ENCODE measurements at regions not wholly inside any gene's neighbourhood (a gene's known extent, or its start where the extent isn't known, plus 50 kb on each side); places are given as distances from the start of the nearest gene placed in this dataset.

- intact Hi-C loops (cut with DNase I): no loop called here
- H3K4me3 ChIP-seq: no peak overlapping the region
- no peaks in the 10 kb centered on the region for H3K9me3 ChIP-seq
- no peaks in the 10 kb centered on the region for H3K4me1 ChIP-seq
- no peak for DNase-seq (ENCODE audit: extremely low spot score in 2 of 2)
- TF ChIP-seq, protein P1, sequence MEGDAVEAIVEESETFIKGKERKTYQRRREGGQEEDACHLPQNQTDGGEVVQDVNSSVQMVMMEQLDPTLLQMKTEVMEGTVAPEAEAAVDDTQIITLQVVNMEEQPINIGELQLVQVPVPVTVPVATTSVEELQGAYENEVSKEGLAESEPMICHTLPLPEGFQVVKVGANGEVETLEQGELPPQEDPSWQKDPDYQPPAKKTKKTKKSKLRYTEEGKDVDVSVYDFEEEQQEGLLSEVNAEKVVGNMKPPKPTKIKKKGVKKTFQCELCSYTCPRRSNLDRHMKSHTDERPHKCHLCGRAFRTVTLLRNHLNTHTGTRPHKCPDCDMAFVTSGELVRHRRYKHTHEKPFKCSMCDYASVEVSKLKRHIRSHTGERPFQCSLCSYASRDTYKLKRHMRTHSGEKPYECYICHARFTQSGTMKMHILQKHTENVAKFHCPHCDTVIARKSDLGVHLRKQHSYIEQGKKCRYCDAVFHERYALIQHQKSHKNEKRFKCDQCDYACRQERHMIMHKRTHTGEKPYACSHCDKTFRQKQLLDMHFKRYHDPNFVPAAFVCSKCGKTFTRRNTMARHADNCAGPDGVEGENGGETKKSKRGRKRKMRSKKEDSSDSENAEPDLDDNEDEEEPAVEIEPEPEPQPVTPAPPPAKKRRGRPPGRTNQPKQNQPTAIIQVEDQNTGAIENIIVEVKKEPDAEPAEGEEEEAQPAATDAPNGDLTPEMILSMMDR (IDR thresholded peaks at IDR 0.05): no peak
- TF ChIP-seq POLR2A (IDR thresholded peaks at IDR 0.05) (no peak), POLR2AphosphoS5 (IDR thresholded peaks at IDR 0.05; ENCODE audit: insufficient read depth in 1 of 2, low read depth in 1 of 2) (no peak)
- no peaks in the 10 kb centered on the region for H3K36me3 ChIP-seq
- no peak overlapping the region for H3K27ac ChIP-seq
- H3K27me3 ChIP-seq: no peaks in the 10 kb centered on the region
These were observed 467.4 kb downstream of the EPHA5 start for GRCh38 chr4:65202853-65203236.

GRCh38 chr4:65202165-65202852 is 468.0 kb downstream of the EPHA5 start:
- H3K36me3 ChIP-seq: no peaks in the 10 kb centered on the region
- no peaks in the 10 kb centered on the region for H3K9me3 ChIP-seq
- H3K27ac ChIP-seq: no peak overlapping the region
- no peaks in the 10 kb centered on the region for H3K27me3 ChIP-seq
- TF ChIP-seq POLR2A (IDR thresholded peaks at IDR 0.05): no peak
- DNase-seq (ENCODE audit: extremely low spot score in 2 of 2): no peak
- intact Hi-C loops (cut with DNase I): no loop called here
- H3K4me3 ChIP-seq: no peak overlapping the region
- H3K4me1 ChIP-seq: no peaks in the 10 kb centered on the region

DNA sequence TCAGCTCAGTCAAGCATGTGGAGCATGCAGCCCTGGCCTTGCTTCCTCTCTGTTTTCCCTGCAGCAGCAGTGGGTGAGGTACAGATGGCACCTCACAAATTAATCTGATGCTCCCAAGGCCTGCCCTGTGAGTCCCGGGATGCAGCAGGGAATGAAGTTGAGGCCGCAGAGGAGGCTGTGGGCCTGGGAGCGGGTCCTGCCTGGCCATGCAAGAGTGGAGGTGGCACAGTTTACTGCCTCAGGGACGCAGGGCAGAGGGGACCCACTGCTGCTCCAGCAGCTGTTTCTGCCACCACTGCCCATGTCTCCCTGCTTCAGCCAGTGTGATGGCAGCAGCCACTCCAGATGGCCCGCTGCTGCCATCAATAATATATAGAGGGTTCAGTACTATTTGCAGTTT is 474.6 kb downstream of the EPHA5 start:
- H3K9me3 ChIP-seq: no peaks in the 10 kb centered on the region
- no peak for DNase-seq (ENCODE audit: extremely low spot score in 2 of 2)
- no peak for TF ChIP-seq POLR2A (IDR thresholded peaks at IDR 0.05)
- TF ChIP-seq POLR2AphosphoS5 (IDR thresholded peaks at IDR 0.05; ENCODE audit: insufficient read depth in 1 of 2, low read depth in 1 of 2): no peak
- TF ChIP-seq, protein P1 (IDR thresholded peaks at IDR 0.05): no peak
- H3K36me3 ChIP-seq: no peaks in the 10 kb centered on the region
- no peak overlapping the region for H3K27ac ChIP-seq
- no peak overlapping the region for H3K4me3 ChIP-seq
- intact Hi-C loops (cut with DNase I): no loop called here
- H3K4me1 ChIP-seq: no peaks in the 10 kb centered on the region
- H3K27me3 ChIP-seq: no peaks in the 10 kb centered on the region

DNA sequence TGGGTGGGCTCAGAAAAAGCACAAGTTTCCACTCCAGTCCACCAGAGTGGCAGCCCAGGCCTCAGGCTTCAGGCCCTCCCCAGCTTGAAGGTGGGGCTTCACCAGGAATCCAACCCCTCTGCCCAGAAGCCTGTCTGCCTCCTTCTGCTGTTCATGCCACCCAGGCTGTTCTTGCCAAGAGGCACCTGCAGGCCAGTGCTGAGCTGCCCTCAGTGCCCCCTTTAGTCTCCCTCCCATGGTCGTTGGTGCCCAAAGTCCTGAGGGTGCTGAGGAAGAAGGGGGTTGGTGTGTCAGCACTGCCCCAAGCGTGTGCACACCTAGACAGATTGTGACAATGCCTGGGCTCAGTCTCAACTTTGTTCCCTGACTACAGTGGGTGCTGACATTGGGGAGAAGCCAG is 475.3 kb downstream of the EPHA5 start:
- intact Hi-C loops (cut with DNase I): no loop called here
- H3K4me1 ChIP-seq: no peaks in the 10 kb centered on the region
- H3K9me3 ChIP-seq: no peaks in the 10 kb centered on the region
- TF ChIP-seq POLR2AphosphoS5 (IDR thresholded peaks at IDR 0.05; ENCODE audit: insufficient read depth in 1 of 2, low read depth in 1 of 2) (no peak), POLR2A (IDR thresholded peaks at IDR 0.05) (no peak)
- TF ChIP-seq, protein P1 (IDR thresholded peaks at IDR 0.05): no peak
- DNase-seq (ENCODE audit: extremely low spot score in 2 of 2): no peak
- no peak overlapping the region for H3K27ac ChIP-seq
- no peaks in the 10 kb centered on the region for H3K27me3 ChIP-seq
- H3K4me3 ChIP-seq: no peak overlapping the region
- H3K36me3 ChIP-seq: no peaks in the 10 kb centered on the region

DNA sequence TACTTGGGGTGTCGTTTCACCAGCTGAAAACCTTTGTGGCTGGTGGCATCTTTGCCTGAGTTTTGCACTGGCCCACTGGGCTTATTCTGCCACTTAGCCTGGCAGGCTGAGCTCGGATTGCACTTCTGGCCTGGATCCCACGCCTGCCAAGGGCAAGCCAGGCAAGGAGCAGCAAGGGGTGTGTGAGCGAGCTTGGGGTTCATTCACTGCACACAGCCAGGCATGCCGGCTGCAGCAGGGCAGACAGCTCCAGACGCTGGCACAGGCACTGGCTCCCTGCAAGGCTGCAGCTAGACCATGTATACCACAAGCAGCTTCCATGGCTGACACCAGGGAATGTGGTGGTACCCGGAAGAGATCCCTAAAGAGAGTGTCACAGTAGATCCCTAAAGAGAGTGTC is 476.3 kb downstream of the EPHA5 start:
- Histone ChIP-seq H3K4me3 (no peak overlapping the region), H3K27ac (no peak overlapping the region), H3K27me3 (no peaks in the 10 kb centered on the region), H3K9me3 (no peaks in the 10 kb centered on the region), H3K4me1 (no peaks in the 10 kb centered on the region), H3K36me3 (no peaks in the 10 kb centered on the region)
- DNase-seq (ENCODE audit: extremely low spot score in 2 of 2): no peak
- TF ChIP-seq POLR2AphosphoS5 (IDR thresholded peaks at IDR 0.05; ENCODE audit: insufficient read depth in 1 of 2, low read depth in 1 of 2): no peak
- intact Hi-C loops (cut with DNase I): no loop called here

- Histone ChIP-seq H3K9me3 (no peaks in the 10 kb centered on the region), H3K27me3 (no peaks in the 10 kb centered on the region), H3K4me1 (no peaks in the 10 kb centered on the region), H3K36me3 (no peaks in the 10 kb centered on the region), H3K27ac (no peak overlapping the region), H3K4me3 (no peak overlapping the region)
- TF ChIP-seq, protein P1 (IDR thresholded peaks at IDR 0.05): no peak
- TF ChIP-seq POLR2A (IDR thresholded peaks at IDR 0.05) (no peak), POLR2AphosphoS5 (IDR thresholded peaks at IDR 0.05; ENCODE audit: insufficient read depth in 1 of 2, low read depth in 1 of 2) (no peak)
- intact Hi-C loops (cut with DNase I): no loop called here
- DNase-seq (ENCODE audit: extremely low spot score in 2 of 2): no peak
These were observed 479.5 kb downstream of the EPHA5 start for GRCh38 chr4:65190780-65191179.

All from vagina (tissue), 2 donors.